ENCODE measurements at regions not wholly inside any gene's neighbourhood (a gene's known extent, or its start where the extent isn't known, plus 50 kb on each side); places are given as distances from the start of the nearest gene placed in this dataset.
"Not testable (repeated sequence)": the region's sequence is repeated elsewhere in the genome, so short reads cannot be mapped to it uniquely, and the experiment has no call there.

- DNase-seq (ENCODE audit: low read depth) = no peak
These were observed 172.3 kb downstream of the ERMARD start for GRCh38 chr6:169923468-169924464.

GRCh38 chr6:169921853-169922824 is 170.7 kb downstream of the ERMARD start:
- DNase-seq (ENCODE audit: low read depth) = no peak

GRCh38 chr6:169921217-169921616 is 169.8 kb downstream of the ERMARD start:
- no peak for DNase-seq (ENCODE audit: low read depth)

- DNase-seq (ENCODE audit: low read depth) = no peak
These were observed 169.1 kb downstream of the ERMARD start for GRCh38 chr6:169920359-169921020.

GRCh38 chr6:169918954-169919549 is 167.6 kb downstream of the ERMARD start:
- no peak for DNase-seq (ENCODE audit: low read depth)

GRCh38 chr6:169918239-169918953 is 167.0 kb downstream of the ERMARD start:
- DNase-seq (ENCODE audit: low read depth) = no peak

GRCh38 chr6:169917153-169917552 is 165.7 kb downstream of the ERMARD start:
- no peak for DNase-seq (ENCODE audit: low read depth)

GRCh38 chr6:169915769-169916550 is 164.5 kb downstream of the ERMARD start:
- DNase-seq (ENCODE audit: low read depth) = no peak

- not testable (repeated sequence) for DNase-seq (ENCODE audit: low read depth)
These were observed 162.3 kb downstream of the ERMARD start for GRCh38 chr6:169913745-169914144.

- no peak for DNase-seq (ENCODE audit: low read depth)
These were observed 161.7 kb downstream of the ERMARD start for GRCh38 chr6:169913096-169913638.

- DNase-seq (ENCODE audit: low read depth) = no peak
These were observed 161.1 kb downstream of the ERMARD start for GRCh38 chr6:169912266-169913095.

GRCh38 chr6:169911264-169912263 is 160.1 kb downstream of the ERMARD start:
- no peak for DNase-seq (ENCODE audit: low read depth)

- DNase-seq (ENCODE audit: low read depth) = no peak
These were observed 157.7 kb downstream of the ERMARD start for GRCh38 chr6:169909113-169909512.

- no peak for DNase-seq (ENCODE audit: low read depth)
These were observed 157.0 kb downstream of the ERMARD start for GRCh38 chr6:169908403-169908933.

GRCh38 chr6:169907419-169908115 is 156.1 kb downstream of the ERMARD start:
- no peak for DNase-seq (ENCODE audit: low read depth)

GRCh38 chr6:169906688-169907418 is 155.4 kb downstream of the ERMARD start:
- no peak for DNase-seq (ENCODE audit: low read depth)

All from GM04503 (cell line).